Stimulated activated CD4-positive, alpha-beta T cell treated with anti-CD3 and anti-CD28 coated beads, Interleukin-2, amount 100 ng/mL, for 48 hours (primary cell): ENCODE measurements at regions not wholly inside any gene's neighbourhood (a gene's known extent, or its start where the extent isn't known, plus 50 kb on each side); places are given as distances from the start of the nearest gene placed in this dataset.
"Not testable (repeated sequence)": the region's sequence is repeated elsewhere in the genome, so short reads cannot be mapped to it uniquely, and the experiment has no call there.

Experiments
- DNase-seq, 2 donors: peaks; one replicate each; pipeline ENCODE4 v3.0.0-alpha.2; 2020

DNA sequence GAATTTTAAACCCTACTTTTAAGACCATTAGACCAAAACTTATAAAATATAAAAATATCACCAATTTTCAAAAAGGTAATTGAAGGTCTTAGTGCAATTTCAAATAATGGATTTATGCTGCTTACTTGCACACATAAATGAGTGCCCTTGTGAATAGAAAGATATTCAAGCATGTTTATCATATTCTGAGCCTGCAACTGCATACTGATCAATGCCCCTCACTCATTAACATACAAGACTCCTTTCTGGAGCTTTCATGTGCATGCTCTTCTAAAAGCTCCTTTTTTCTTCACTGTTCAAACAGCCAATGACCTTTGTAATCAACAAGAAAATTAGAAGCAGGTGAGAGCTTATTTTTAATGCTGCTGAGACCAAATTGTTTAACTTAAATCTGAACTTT is 1139.3 kb downstream of the HACE1 start:
- no peak for DNase-seq

DNA sequence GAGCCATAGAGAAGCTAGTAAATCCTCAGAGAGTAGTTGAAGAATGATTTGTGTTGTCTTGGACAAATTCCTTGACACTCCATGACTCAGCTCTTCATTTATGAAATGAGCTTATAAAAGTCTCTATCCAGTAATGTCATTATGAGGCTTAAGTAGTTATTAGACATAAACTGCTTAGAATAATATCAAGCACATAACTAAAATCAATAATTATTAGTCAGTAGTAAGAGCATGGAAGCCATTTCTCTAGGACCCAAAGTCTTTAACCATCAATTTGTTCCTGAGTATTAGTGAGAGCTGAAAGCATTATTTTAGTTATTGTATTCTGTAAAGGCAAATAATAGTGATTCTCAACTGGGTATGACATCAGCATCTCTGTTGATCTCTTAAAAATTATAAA is 1140.2 kb downstream of the HACE1 start:
- no peak for DNase-seq

DNA sequence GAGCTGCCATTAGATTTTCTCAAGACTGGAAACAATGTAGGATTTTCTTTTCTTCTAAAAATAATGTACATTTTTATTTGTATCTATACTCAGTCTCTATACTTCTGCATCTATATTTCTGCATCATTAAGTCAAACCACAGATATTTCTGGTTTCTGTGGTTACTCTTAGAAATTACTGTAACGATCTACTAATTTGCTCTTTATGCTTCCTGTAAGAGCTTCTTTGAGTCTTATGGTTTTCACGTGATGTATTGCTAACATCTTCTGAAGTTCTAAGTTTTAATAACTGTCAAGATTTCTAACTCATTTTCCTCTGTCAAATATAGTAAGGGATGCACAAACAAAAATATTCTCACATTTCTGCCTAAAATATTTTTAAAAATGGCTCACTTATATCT is 1144.5 kb downstream of the HACE1 start:
- DNase-seq = no peak

- DNase-seq = not testable (repeated sequence)
Measured at GRCh38 chr6:103709236-103709635, 1150.5 kb downstream of the HACE1 start.

GRCh38 chr6:103707596-103708325 is 1152.0 kb downstream of the HACE1 start:
- no peak for DNase-seq

- no peak for DNase-seq
Measured at GRCh38 chr6:103699769-103700168, 1160.0 kb downstream of the HACE1 start.

DNA sequence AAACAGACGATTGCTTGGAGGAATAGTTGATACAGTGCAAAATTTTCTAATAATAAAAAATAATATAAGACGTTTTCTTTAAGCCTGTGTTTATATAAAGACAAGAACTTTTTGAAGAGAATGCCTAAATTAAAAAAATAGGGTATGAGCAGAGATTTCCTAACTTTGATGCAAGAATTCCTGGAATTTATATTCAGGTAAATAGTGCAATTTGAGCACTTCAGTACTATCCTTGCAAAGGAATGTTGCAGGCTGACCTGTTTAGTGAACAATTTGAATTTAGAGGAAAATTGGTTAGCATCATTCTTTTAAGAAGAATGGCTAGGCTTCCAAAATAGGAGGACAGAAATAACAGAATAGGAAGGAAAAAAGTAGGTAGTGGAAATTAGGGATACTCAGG is 1172.3 kb downstream of the HACE1 start:
- DNase-seq = no peak

DNA sequence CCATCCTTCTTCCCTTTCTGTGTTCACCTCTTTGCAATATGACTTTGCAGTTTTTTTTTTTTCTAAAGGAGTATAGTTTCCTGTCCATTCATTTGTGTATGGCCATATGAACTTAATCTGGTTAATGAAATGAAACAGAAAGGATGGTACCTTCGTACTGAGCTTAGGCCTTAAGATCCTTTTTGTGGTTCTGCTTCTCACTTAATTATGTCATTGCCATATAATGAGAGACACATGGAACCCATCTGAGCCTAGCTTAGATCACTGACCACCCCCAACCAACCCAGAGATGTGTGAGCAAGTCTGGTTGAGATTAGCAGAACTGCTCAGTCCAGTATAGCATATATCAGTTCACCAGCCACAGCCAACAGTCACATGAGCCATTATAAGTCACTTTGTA is 1179.6 kb downstream of the HACE1 start:
- DNase-seq = no peak

DNA sequence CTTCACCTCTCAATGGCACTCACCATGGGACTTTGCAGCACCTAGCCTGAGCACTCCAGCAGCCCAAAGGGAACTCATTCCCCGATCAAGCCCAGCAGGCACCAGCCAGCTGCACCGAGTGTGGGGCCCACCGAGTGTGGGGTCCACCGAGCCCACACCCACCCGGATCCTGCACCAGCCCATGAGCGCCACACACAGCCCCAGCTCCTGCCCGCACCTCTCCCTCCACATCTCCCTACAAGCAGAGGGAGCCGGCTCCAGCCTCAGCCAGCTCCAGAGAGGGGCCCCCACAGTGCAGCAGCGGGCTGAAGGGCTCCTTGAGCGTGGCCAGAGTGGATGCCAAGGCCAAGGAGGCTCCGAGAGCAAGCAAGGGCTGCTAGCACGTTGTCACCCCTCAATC is 1182.4 kb downstream of the HACE1 start:
- no peak for DNase-seq

- DNase-seq = no peak
Measured at GRCh38 chr6:103675807-103676406, 1183.8 kb downstream of the HACE1 start.

DNA sequence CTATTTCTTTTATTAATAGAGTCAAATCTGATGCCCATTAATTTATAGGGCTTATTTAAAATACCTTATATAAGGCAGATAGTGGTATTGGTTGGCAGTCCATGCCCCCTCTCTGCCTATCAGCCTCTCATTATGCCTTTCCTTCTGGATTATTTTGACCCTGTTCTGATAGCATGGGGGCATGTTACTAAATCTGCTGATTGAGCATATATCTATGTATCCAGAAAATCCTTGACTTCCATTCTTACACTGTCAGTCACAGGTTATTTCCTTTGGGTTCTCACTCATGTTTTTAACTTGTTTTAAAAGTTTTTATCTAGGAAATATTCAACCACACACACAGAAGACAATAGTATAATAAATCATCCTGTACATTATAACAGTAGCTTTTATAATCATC is 1184.9 kb downstream of the HACE1 start:
- no peak for DNase-seq

DNA sequence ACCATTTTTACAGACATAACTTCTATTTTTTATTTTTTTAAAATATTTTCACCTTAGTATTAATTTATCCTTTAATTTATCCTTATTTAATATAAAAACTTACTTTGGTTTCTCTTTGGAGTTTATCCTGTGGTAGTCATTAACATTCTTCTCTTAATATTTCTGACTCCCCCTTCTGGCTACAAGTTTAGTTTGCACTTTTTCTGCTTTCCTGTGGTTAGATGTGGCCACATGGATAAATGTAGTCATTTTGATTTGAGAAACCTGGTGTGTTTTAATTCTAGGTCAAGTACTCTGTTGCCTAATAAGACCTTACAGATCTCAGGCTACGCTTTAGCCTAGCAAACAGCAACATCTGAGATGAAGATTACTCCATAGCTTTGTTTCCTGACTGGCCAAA is 1187.5 kb downstream of the HACE1 start:
- no peak for DNase-seq

GRCh38 chr6:103629613-103630012 is 1230.1 kb downstream of the HACE1 start:
- DNase-seq = no peak

GRCh38 chr6:103617642-103618041 is 1242.1 kb downstream of the HACE1 start:
- DNase-seq = no peak

DNA sequence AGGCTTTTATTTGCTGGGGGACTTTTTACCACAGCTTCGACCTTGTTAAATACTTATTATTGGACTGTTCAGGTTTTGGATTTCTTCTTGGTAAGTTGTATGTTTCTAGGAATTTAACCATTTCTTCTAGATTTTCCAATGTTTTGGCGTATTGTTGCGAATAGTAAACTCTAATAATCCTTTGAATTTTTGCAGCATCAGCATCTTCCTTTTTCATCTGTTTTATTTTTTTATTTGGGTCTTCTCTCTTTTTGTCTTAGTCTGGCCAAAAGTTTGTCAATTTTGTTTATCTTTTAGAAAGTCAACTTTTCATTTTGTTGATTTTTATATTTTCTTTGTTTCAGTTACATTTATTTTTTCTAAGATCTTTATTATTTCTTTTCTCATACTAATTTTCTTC is 1272.0 kb downstream of the HACE1 start:
- no peak for DNase-seq

- DNase-seq = no peak
Measured at GRCh38 chr6:103578115-103578514, 1281.6 kb downstream of the HACE1 start.

- no peak for DNase-seq
Measured at GRCh38 chr6:103570431-103570830, 1289.3 kb downstream of the HACE1 start.

DNA sequence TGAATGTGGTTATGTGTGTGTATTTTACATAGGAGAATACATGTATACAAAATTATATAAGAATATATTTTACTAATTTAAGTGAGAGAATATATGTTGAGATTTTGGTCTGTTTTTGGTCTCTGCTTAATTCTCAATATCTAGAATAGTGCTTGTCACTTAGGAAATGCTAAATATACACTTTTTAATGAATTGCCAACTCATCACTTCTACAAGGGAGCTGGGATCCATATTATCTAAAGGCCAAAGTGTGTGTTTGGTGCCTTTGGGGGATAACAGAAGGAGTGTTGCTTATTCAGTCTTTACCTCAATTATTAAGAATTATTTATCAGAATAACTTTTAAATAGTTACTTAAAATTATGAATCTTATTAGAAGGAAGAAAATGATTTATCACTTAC is 1304.8 kb downstream of the HACE1 start:
- DNase-seq = no peak

GRCh38 chr6:103538381-103538780 is 1321.3 kb downstream of the HACE1 start:
- no peak for DNase-seq

DNA sequence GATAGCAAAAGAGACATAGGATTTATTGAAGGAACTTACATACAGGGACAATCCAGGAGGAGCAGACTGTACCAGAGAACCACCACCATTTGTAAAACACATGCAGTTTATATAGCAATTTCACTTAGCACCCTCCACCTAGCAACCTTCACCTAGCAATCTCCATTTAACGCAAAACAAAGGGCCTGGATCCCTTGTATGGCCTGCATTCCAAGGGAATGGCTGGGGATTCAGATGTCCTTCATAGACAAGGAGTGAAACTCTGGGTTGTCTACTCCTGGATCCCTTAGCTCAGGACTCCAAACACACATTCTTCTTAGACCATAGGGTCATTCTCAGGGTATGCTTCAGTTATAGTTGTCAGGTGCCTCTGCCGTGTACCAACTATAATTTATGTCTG is 1324.9 kb downstream of the HACE1 start:
- DNase-seq = no peak

- DNase-seq = no peak
Measured at GRCh38 chr6:103534095-103534494, 1325.6 kb downstream of the HACE1 start.

- no peak for DNase-seq
Measured at GRCh38 chr6:103522045-103522444, 1337.7 kb downstream of the HACE1 start.

GRCh38 chr6:103516336-103516735 is 1343.4 kb downstream of the HACE1 start:
- DNase-seq = no peak

GRCh38 chr6:103507052-103507451 is 1352.7 kb downstream of the HACE1 start:
- no peak for DNase-seq

GRCh38 chr6:103505155-103505518 is 1354.6 kb downstream of the HACE1 start:
- DNase-seq = no peak
